BLaER1 (cell line): ENCODE measurements at regions not wholly inside any gene's neighbourhood (a gene's known extent, or its start where the extent isn't known, plus 50 kb on each side); places are given as distances from the start of the nearest gene placed in this dataset.

Experiments
- H3K27ac ChIP-seq: shearing (Covaris generic); formaldehyde crosslinking; 2 replicates; pipeline ENCODE4 v1.8.1; 2022
- H3K27me3 ChIP-seq: shearing (Covaris generic); formaldehyde crosslinking; 2 replicates; pipeline ENCODE4 v1.8.1; 2022
- H3K36me3 ChIP-seq: shearing (Covaris generic); formaldehyde crosslinking; 2 replicates; pipeline ENCODE4 v1.8.1; 2022
- H3K4me1 ChIP-seq: shearing (Covaris generic); formaldehyde crosslinking; 2 replicates; pipeline ENCODE4 v1.8.1; 2022
- H3K4me2 ChIP-seq: shearing (Covaris generic); formaldehyde crosslinking; 2 replicates; pipeline ENCODE4 v1.8.1; 2022
- H3K4me3 ChIP-seq: shearing (Covaris generic); formaldehyde crosslinking; 2 replicates; pipeline ENCODE4 v1.8.1; 2022
- H3K9ac ChIP-seq: shearing (Covaris generic); formaldehyde crosslinking; 2 replicates; pipeline ENCODE4 v1.8.1; 2022
- H3K9me3 ChIP-seq: shearing (Covaris generic); formaldehyde crosslinking; 2 replicates; pipeline ENCODE4 v1.8.1; 2022
- H4K20me1 ChIP-seq: shearing (Covaris generic); formaldehyde crosslinking; 2 replicates; pipeline ENCODE4 v1.8.1; 2022
- Cebpa-rat ChIP-seq: shearing (Covaris generic); IDR thresholded peaks from 2 replicates; pipeline ENCODE4 v1.8.1; 2022

- Histone ChIP-seq H3K27ac (no peak overlapping the region), H3K9me3 (no peaks in the 10 kb centered on the region), H3K36me3 (no peaks in the 10 kb centered on the region), H3K27me3 (peaks cover under 1% of the 10 kb centered on the region; the same call in 1 of the 2 replicates), H3K4me2 (no peak overlapping the region), H3K4me3 (no peak overlapping the region), H3K9ac (no peak overlapping the region), H3K4me1 (no peaks in the 10 kb centered on the region), H4K20me1 (no peaks in the 10 kb centered on the region)
- no peak for TF ChIP-seq Cebpa-rat
These were observed 170.7 kb upstream of the CDKN3 start for GRCh38 chr14:54226103-54226502.

- Histone ChIP-seq H3K36me3 (no peaks in the 10 kb centered on the region), H4K20me1 (no peaks in the 10 kb centered on the region), H3K9ac (no peak overlapping the region), H3K4me3 (no peak overlapping the region), H3K4me1 (no peaks in the 10 kb centered on the region), H3K9me3 (no peaks in the 10 kb centered on the region), H3K4me2 (no peak overlapping the region), H3K27ac (no peak overlapping the region), H3K27me3 (no peaks in the 10 kb centered on the region)
- no peak for TF ChIP-seq Cebpa-rat
These were observed 170.2 kb upstream of the CDKN3 start for GRCh38 chr14:54226558-54226957.

GRCh38 chr14:54229136-54229535 is 167.7 kb upstream of the CDKN3 start:
- Histone ChIP-seq H3K9ac (no peak overlapping the region), H3K27me3 (no peaks in the 10 kb centered on the region), H3K4me3 (no peak overlapping the region), H3K36me3 (no peaks in the 10 kb centered on the region), H4K20me1 (no peaks in the 10 kb centered on the region), H3K4me1 (no peaks in the 10 kb centered on the region), H3K4me2 (no peak overlapping the region), H3K27ac (no peak overlapping the region), H3K9me3 (no peaks in the 10 kb centered on the region)
- no peak for TF ChIP-seq Cebpa-rat

GRCh38 chr14:54230645-54231044 is 166.2 kb upstream of the CDKN3 start:
- Histone ChIP-seq H3K4me1 (no peaks in the 10 kb centered on the region), H3K36me3 (no peaks in the 10 kb centered on the region), H3K27me3 (no peaks in the 10 kb centered on the region), H3K9ac (no peak overlapping the region), H4K20me1 (no peaks in the 10 kb centered on the region), H3K4me2 (no peak overlapping the region), H3K4me3 (no peak overlapping the region), H3K27ac (no peak overlapping the region), H3K9me3 (no peaks in the 10 kb centered on the region)
- TF ChIP-seq Cebpa-rat = no peak

GRCh38 chr14:54232735-54233134 is 164.1 kb upstream of the CDKN3 start:
- H4K20me1 ChIP-seq = no peaks in the 10 kb centered on the region
- H3K27ac ChIP-seq = no peak overlapping the region
- H3K27me3 ChIP-seq = no peaks in the 10 kb centered on the region
- H3K4me3 ChIP-seq = no peak overlapping the region
- no peaks in the 10 kb centered on the region for H3K4me1 ChIP-seq
- TF ChIP-seq Cebpa-rat = no peak
- H3K9ac ChIP-seq = no peak overlapping the region
- no peak overlapping the region for H3K4me2 ChIP-seq
- no peaks in the 10 kb centered on the region for H3K36me3 ChIP-seq
- H3K9me3 ChIP-seq = no peaks in the 10 kb centered on the region

GRCh38 chr14:54241517-54241916 is 155.3 kb upstream of the CDKN3 start:
- Histone ChIP-seq H4K20me1 (no peaks in the 10 kb centered on the region), H3K9ac (no peak overlapping the region), H3K27me3 (no peaks in the 10 kb centered on the region), H3K4me2 (no peak overlapping the region), H3K4me3 (no peak overlapping the region), H3K4me1 (no peaks in the 10 kb centered on the region), H3K9me3 (0 out of 2 replicates have a peak, but pooled peaks cover 5% of the 10 kb centered on the region), H3K36me3 (no peaks in the 10 kb centered on the region), H3K27ac (no peak overlapping the region)
- no peak for TF ChIP-seq Cebpa-rat

- H3K4me3 ChIP-seq = no peak overlapping the region
- H3K4me2 ChIP-seq = no peak overlapping the region
These were observed 145.5 kb upstream of the CDKN3 start for GRCh38 chr14:54251356-54251755.

GRCh38 chr14:54252072-54252730 is 144.6 kb upstream of the CDKN3 start:
- Histone ChIP-seq H3K4me1 (peaks cover 18% of the 10 kb centered on the region), H4K20me1 (no peaks in the 10 kb centered on the region), H3K27me3 (no peaks in the 10 kb centered on the region), H3K9ac (no peak overlapping the region), H3K27ac (no peak overlapping the region), H3K9me3 (peaks cover 10% of the 10 kb centered on the region; the same call in 1 of the 2 replicates), H3K4me2 (no peak overlapping the region), H3K36me3 (no peaks in the 10 kb centered on the region), H3K4me3 (no peak overlapping the region)
- no peak for TF ChIP-seq Cebpa-rat

More at GRCh38 chr14:54251356-54251755, 145.5 kb upstream of the CDKN3 start:
- Histone ChIP-seq H3K36me3 (no peaks in the 10 kb centered on the region), H3K9me3 (peaks cover 10% of the 10 kb centered on the region; the same call in 1 of the 2 replicates), H3K4me1 (peaks cover 16% of the 10 kb centered on the region), H3K9ac (no peak overlapping the region), H3K27ac (no peak overlapping the region), H3K27me3 (no peaks in the 10 kb centered on the region), H4K20me1 (no peaks in the 10 kb centered on the region)
- no peak for TF ChIP-seq Cebpa-rat

GRCh38 chr14:54253195-54253947 is 143.4 kb upstream of the CDKN3 start:
- no peak overlapping the region for H3K27ac ChIP-seq
- H3K4me1 ChIP-seq = peaks cover 17% of the 10 kb centered on the region
- no peak overlapping the region for H3K4me3 ChIP-seq
- no peak for TF ChIP-seq Cebpa-rat
- H3K36me3 ChIP-seq = no peaks in the 10 kb centered on the region
- no peaks in the 10 kb centered on the region for H3K27me3 ChIP-seq
- no peak overlapping the region for H3K9ac ChIP-seq
- H4K20me1 ChIP-seq = no peaks in the 10 kb centered on the region
- H3K4me2 ChIP-seq = no peak overlapping the region
- H3K9me3 ChIP-seq = peaks cover 10% of the 10 kb centered on the region; the same call in 1 of the 2 replicates

- H3K9me3 ChIP-seq = peaks cover 10% of the 10 kb centered on the region; the same call in 1 of the 2 replicates
- no peak overlapping the region for H3K4me3 ChIP-seq
- H3K36me3 ChIP-seq = no peaks in the 10 kb centered on the region
- H3K9ac ChIP-seq = no peak overlapping the region
- no peak for TF ChIP-seq Cebpa-rat
- H3K27me3 ChIP-seq = no peaks in the 10 kb centered on the region
- no peaks in the 10 kb centered on the region for H4K20me1 ChIP-seq
- peaks cover 11% of the 10 kb centered on the region for H3K4me1 ChIP-seq
- H3K4me2 ChIP-seq = peak overlapping the region; percentile 42
- H3K27ac ChIP-seq = 0 out of 2 replicates have a peak overlapping the region, but pooled peaks have one; percentile 8
These were observed 140.7 kb upstream of the CDKN3 start for GRCh38 chr14:54256156-54256555.
